Limb (tissue), 2 donors: ENCODE measurements at regions not wholly inside any gene's neighbourhood (a gene's known extent, or its start where the extent isn't known, plus 50 kb on each side); places are given as distances from the start of the nearest gene placed in this dataset.

ENCODE experiments used
- DNase-seq, 2 donors: peaks; one replicate each; pipeline ENCODE4 v3.0.0-alpha.2; 2016; ENCODE audit errors: extremely low spot score in 2 of 2

DNA sequence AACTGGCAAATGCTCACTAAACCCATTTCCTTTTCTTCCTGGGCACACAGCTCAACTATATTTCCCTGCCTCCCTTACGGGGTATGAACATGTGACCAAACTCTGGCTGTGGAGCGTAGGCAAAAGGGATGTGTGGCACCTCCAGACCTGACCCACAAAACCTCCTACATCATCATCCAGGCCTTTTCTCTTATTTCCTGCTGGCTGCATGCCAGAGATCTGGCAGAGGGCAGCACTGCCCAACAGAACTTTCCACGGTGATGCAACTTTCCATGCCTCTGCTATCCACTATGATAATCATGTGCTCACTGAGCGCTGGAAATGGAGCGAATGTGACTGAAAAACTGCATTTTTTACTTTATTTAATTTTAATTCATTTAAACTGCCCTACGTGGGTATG lies 99.6 kb upstream of the CACNA1E start:
- DNase-seq = no peak

DNA sequence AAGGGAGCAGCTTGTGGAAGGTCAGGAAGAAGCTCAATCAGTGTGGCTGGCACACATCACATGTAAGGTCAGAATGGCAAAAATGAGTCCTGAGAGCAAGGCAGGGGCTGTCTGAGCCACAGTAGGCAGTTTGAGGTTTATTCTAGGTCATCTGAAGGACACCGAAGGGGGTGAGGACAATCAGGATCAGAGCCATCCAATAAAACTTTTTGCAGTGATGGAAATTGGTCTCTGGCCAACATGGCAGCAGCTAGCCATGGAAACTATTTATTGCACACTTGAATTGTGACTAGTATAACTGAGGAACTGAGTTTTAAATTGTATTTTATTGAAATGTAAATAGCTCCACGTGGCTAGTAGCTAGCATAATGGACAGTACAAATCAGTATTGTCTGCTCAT lies 97.0 kb upstream of the CACNA1E start:
- DNase-seq = no peak

DNA sequence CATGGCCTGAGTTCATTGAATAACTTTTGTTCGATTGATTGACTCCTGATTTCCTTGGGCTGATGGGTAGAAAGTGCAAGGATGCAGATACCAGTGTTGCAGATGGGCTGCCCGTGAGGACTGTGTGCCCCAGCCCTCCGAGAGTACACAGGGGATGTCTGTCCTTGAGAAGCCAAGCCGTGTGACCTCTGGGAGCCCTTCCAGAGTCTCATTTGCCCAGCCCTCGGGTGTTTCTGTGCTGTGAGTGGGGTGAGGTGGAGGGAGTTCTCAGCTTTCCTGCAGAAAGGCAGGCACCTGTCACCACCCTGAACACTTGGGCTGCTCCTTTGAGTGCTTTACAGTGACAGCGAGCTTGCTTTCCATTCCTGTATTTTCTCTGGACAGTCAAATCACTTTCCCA lies 96.4 kb upstream of the CACNA1E start:
- DNase-seq = no peak

DNA sequence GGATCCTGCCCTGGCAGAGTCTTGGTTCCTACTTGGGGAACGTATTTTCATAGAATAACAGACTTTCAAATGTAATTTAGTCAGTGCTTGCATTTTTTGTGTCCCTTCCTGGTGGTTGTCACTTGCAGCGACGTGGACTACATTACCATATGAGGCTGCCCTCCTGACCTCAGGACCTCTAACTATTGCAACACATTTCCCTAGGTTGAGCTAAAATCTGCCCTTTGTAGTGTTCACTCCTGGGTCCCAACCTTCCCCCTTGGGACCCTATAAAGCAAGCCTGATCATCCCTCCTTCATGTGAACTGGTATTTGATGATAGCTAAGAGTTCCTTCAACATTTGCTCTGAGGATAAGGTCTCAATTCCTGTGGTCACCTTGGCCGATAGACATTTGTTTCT lies 95.6 kb upstream of the CACNA1E start:
- no peak for DNase-seq

DNA sequence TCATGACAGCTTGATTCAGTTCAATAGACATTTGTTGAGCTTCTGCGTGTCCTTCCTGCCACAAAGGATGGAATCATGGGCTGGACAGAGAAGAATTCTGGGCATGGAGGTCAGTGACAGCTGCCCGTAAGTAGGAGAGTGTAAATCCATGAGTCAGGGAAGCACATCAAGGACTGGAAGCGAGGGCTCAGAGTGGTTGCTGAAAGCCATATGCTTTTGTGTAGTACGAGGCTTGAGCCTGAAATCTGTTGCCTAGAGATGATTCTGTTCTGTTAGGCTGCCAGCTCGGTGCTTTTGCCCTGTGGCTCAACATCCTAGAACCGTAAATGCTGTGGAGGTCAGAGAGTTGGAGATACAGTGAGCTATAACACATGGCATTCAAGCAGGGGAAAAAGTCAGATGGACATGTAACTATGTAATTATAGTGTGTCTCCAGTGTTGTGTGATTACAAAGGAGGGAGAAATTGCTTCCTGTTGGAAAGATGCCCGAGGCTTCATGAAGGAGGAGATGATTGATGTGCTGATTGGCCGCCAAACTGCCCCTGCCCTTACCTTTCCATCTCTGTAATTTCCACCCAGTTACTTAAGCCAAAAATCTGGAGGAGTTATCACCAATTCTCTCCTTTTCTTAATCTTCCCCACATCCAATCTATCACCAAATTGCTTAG lies 92.8 kb upstream of the CACNA1E start:
- DNase-seq = peak in 1 of 2 donors; percentile 10

DNA sequence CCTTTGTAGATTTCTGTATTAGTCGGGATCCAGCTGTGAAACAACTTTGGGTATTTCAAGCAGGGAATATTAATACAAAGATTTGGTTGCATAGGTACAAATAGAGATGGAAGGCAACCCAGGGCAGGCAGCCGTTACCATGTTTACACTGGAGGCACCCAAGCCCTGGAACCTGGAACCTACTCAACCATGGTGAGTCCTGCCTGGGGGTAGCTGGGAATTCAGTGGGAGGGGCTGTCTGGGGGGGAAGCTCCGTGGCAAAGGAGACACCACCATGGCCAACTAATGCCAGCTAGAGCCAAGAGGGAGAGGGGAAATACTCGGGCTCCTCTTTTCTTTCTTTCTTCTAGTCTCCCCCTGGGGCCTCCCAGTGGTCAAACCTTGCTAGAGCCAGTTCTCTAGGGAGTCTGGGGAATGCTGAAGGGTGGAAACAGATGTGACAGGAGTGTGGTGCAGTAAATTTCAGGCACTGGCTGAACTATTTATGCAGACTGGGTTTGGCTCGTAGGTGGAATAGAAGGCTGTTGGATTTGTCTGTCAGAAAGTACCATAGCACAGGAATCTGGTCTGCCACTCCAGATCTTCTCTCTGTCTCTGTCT lies 91.9 kb upstream of the CACNA1E start:
- peak in 1 of 2 donors; percentile 10 for DNase-seq

DNA sequence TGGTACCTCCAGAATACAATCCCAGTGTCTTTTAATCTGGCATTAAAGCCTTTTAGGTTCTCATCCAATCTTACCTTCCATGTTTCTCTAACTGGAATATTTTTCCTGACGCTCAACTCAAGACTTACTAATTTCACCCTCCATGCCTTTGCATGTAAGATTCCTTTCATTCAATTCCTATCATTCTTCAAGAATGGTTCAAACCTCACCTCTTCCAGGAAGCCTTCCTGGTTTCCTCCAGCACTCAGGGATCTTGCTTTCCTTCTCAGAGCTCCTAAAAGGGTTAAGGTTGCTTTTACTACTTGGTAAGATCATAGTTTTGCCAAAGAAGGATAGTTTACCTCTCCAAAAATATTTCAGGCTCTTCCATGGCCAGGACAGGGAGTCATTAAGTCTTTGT lies 91.2 kb upstream of the CACNA1E start:
- no peak for DNase-seq

DNA sequence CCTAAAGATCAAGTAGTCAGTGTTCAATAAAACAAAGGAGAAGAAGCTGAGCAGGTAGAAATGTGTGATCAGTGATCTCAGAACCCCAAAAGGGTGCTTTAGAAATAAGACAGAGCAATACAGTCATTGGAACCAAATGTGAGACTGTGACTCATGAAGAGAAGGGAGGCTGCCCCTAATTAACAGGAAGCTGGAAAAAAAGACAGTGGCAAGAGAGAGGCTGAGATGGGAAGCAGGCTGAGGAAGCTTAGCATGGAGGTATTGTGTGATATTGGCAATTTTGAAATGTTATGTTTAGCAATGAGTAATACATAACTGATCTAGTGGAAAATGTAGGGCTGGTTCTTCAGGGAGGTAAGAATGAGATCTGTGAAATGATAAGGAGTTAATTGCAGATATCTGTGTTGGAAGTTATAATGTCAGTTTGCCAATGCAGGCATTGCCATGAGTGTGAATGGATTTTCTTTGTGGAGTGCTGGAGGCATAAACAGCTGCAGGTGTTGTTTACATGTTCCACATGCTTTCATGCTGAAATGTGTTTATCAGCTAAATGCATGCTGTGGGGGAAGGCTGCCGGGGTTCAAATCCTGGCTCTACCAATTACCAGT lies 90.6 kb upstream of the CACNA1E start:
- DNase-seq = no peak

DNA sequence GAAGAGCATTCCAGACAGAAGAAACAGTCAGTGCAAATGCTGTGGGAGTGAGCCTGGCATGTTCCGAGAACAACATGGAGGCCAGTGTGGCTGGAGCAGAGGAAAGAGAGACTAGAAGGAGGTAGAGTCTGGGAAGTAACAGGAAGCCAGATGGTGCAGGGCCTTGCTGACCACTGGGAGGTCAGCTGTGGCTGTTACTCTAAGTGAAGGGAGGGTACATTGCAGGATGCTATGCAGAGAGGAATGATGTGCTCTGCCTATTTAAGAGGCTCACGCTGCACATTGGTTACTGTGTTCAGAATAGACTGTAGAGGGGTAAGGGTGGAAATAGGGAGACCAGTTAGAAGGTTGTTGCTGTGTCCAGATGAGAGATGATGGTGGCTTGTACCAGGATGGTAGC lies 88.6 kb upstream of the CACNA1E start:
- no peak for DNase-seq

DNA sequence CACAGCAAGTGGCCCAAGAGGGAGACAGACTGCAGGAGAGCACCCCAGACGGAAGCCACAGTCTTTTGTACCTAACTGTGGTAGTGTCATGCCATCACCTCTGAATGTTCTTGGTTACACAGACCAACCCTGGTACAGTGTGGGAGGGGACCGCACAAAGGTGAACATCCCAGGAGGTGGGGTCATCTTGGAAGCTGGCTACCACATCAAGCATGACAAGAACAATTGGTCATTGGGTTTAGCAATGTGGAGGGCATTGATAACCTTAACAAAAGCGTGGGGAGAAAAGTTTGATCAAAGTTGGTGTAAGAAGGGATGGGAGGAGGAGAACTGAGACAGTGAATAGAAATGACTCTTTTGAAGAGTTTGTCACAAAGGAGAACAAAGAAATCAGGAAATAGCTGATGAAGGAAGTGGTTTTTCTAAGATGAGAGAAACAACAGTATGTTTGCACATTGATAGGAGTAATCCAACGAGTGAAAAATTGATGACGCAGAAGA lies 87.1 kb upstream of the CACNA1E start:
- no peak for DNase-seq

DNA sequence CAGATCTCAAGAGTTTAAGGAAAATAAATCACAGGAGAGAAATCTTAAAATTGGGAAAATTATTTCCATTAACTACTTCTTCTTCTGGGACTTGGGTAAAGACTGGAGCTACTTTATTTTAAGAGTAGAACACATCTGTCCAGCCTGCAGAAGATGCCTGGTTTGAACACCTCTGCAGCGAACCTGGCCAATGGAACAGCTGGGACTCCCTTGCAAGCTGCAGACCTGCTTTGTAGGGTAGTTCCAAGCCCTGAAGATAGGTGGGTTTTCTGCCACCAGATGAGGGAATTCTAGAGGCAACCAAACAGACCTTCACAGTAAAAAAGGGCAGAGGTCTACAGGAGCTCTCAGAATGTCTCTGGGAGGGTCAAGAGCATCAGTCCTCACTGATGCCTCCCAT lies 86.5 kb upstream of the CACNA1E start:
- DNase-seq = no peak

DNA sequence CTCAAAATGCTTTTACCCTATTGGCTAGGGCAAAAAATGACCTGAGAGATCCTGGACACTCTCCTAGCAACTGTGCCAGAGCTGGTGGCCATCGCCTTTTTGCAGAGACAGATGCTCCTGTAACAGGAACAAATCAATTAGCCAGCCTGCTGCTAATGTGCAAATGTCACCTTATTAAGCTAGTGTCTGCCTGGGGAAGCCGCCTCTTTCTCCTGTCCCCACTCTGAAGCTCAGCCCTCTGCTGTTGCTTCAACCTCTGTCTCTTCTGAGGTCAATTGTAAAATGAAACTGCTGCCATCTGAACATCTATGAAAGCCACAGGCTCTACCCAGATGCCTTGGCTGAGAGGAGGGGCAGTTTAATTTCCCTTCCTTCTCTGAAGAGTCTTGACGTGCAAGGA lies 85.5 kb upstream of the CACNA1E start:
- no peak for DNase-seq

DNA sequence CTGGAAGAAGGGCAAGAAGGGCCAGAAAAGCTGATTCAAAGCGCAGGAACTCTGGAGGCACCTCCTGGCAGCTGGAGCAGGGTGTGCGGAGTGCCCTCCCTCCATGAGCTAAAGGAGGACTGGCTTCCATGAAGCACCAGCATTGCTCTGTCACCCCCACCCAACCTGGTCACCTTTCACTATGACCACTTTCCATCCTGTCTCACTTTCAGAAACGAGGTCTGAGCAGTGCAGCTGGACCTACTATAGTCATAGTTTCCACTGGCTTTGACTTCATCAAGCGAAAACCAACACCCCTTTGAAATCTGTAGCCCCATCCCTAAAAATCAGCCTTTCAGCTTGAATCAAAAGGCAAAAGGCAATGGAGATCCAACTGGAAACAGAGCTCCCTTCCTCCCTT lies 84.8 kb upstream of the CACNA1E start:
- no peak for DNase-seq

DNA sequence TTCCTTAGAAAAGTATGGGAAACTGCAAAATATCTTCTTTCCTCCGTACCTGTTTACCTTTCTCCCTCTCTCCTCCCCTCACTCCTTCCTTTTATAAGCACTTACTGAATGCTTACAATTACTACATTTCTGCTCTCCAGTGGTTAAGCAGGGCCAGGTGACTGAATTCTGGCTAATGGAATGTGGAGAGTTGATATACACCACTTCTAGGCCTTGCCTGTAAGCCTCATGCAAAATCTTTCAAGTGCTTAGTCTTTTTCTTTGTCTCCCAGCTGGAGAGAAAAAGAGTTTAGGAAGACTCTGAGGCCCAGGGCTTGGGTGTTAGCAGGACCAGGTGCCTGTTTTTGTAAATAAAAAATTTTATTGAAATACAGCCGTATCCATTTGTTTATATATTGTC lies 77.7 kb upstream of the CACNA1E start:
- DNase-seq = no peak

DNA sequence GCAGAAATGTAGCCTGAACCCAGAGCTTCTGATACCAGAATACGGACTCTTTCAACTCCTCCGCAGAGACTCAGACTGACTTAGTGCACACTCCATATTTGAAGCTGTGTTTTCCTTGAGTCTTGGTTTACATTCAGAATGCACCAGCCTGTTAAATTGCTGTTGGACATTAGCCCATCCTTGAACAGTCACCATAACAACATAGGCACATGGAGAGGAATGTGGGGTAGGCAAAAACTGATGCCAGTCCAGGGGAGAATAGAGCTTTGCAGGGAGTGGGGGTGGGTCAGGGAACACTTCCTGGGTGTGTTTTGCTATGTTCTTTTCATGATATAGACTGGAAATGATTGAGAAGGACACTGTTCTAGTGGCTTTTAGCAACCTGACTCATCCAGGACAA lies 76.3 kb upstream of the CACNA1E start:
- DNase-seq = no peak

DNA sequence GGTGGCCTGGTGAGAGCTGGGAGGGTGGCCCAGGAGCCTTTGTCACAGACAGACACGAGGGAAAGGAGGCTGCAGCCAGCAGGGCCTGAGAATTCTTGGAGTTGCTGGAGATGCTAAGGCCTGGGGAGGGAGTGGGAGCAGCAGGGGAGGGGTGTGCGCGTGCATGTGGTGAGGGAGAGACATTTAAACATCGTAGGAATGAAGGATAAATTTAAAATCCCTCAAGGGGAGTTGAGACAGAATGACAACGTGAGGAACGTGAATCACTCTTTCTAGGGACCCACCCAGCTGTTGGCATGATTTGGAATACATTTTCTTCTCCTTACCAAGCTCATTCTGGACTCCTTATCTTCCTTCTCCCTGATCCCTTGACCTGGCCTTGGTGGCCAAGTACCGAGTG lies 73.3 kb upstream of the CACNA1E start:
- DNase-seq = no peak

DNA sequence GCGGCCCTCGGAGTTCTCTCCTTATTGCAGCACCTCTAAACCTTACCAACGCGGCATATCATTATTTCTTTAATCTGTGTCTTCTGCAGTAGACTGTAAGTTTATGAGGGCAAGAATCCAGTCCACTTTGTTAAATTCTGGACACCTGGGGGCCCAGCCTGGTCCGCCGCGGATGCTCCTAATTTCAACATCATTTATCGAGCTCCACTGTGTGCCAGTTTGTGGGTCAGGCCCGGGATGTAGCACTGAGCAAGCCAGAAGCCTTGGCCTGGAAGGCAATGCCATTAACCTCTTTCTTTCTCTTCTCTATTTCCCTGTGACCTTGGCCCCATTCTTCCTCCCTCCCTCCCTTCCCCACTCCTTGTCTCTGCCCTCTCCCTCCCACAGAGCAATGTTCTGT lies 70.6 kb upstream of the CACNA1E start:
- no peak for DNase-seq

DNA sequence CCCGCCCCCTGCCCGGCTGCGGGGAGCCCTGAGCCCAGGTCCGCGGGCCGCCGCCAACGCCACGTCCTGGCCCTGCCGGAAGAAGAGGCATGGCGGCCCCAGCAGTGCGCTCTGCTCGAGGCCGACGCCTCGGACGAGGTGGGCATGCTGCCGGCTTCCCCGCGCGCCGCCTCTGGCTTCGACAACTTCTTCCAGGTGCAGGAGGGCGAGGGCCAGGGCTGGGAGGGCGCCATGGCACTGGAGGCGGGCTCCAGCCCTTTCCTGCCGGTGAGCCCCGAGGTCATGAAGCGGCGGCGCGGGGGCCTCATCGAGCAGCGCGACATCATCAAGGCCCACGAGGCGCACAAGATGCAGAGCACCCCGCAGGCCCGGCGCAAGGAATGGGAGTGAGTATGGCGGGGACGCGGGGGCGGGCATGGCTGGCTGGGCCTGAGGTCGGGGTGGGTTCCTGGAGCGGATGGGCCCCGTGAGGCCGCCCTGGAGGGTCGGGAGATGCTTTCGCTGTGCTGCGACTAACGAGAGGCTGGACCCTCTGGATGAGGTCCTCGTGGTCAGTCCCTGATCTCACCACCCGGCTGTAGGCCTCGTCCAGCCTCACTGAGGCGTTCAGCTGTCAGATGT lies 70.0 kb upstream of the CACNA1E start:
- no peak for DNase-seq

DNA sequence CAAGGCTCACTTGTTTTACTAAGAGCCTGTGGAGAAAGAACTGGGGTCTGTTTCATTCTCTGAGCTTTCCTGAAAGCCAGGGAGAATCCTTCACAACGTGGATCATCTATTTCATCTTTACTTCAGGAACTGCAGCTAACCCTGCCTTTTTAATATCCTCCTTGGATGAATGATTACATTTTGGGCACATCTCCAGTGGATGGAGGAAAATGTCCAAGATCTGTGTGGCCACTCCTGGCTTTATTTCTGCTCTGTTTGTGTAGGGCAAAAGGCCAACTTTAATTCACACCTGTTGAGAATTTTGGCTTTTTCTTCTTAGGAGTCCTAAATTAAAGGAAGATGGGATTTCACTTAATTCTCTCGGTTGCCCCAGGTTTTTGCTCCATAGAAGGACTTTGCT lies 69.5 kb upstream of the CACNA1E start:
- no peak for DNase-seq

DNA sequence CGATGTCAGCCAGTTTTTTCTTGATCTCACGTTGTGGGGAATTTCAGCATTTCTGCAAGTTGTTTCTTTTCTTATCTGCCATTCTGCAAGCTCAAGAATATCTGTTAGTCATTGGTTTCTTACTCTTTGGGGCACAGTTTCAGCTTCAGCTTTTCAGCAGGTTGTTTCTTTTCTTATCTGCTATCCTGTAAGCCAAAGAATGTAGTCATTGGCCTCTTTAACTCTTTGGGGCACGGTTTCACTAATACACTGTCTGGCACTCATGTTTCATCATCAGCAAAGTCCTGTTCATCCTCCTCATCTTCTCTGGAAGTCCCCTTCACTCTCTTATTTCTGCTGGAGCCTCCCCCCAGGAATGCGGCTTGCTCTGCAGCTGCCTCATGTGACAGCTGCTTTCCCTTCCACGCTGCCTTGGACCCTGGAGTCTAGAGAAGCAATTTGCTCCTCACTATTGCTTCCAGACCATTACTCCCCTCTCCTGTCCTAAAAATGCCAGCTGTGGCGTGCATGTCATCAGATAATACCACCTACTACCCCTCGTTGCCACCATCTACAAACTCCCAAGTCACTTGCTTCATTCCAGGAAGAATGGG lies 67.0 kb upstream of the CACNA1E start:
- peak in 1 of 2 donors; percentile 45 for DNase-seq

DNA sequence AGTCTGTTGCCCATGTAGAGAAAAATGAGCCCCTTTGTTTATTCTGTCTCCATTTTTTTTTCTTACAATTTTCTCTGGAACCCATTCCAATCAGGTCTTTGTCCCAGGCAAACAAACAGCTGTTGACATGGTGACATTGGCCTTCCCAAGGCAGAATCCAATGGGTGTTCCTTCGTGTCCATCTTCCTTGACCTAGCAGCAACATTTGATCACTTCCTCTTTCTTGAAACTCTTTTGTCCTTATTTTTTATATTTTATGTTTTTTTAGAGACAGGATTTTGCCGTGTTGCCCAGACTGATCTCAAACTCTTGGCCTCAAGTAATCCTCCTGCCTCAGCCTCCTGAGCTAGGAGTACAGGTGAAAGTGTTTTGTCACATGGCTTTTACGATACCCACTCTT lies 65.4 kb upstream of the CACNA1E start:
- DNase-seq = no peak

DNA sequence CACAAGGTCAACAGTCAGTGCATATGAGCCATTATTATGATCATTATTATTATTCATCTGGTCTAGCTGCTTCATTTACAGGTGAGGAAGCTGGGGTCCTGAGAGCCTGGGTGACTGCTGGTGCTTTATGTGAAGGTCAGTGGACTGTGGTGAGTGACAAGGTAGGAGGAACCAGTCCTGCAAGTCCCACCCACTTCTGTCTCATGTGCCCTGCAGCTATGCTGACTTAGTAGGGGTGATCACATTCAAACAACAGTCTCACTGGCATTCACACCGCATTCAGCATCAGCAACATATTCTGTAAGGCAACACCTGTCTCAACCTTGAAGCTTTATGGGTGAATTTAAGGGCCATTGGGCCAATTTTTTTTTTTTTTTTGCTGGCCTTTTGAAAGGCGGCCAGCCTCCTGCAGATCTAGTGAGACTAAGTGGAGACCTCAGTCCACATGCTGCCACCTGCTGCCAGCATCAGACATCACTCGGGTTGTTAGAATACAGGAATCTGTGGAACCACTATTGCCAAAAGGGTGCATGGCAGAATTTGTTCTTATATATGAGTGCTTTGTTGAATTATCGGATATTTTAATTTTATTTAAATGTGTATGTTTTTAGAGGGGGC lies 59.9 kb upstream of the CACNA1E start:
- DNase-seq = peak; percentile 21 to 54
